Stimulated activated CD4-positive, alpha-beta T cell treated with anti-CD3 and anti-CD28 coated beads, TNF-alpha, amount 100 ng/mL, for 1 hour (primary cell): ENCODE measurements at regions not wholly inside any gene's neighbourhood (a gene's known extent, or its start where the extent isn't known, plus 50 kb on each side); places are given as distances from the start of the nearest gene placed in this dataset.

Source experiments
- DNase-seq, 3 donors: peaks; one replicate each; pipeline ENCODE4 v3.0.0-alpha.2; 2020; ENCODE audit warnings: low read depth in 3 of 3, low spot score in 1 of 3

- DNase-seq = no peak
These were observed 202.7 kb downstream of the TFAP2C start for GRCh38 chr20:56831795-56832194.

DNA sequence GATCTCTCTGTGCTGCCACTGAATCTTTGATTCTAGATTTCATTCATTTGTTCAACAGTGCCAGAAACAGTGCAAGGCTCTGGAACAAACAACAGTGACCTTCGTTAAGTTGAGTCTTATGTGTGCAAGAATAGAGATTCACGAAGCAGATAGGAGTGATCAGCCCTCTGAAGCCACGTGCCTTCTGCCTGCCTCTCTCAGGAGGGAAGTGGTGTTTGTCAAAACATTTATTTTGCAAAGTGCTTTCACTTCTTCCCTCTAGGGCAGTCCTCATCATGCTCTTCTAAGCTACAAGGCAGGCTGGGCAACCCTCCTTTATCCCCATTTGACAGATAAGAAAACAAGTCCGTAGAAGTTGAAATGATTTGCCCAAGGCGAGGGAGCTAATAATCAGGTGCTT, 204.3 kb downstream of the TFAP2C start:
- no peak for DNase-seq

- no peak for DNase-seq
These were observed 206.9 kb downstream of the TFAP2C start for GRCh38 chr20:56835829-56836550.

DNA sequence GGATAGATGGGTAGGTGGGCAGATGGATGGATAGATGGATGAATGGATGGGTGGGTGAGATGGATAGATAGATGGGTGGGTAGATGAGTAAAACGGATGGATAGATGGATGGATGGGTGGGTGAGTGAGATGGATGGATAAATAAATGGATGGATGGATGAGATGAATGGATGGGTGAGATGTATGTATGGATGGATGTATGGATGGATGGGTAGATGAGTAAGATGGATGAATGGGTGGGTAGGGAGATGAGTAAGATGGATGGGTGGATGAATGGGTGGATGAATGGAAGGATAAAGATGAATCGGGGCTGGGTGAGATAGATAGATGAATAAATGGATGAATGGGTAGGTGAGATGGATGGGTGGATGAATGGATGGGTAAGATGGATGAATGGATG, 210.1 kb downstream of the TFAP2C start:
- DNase-seq = no peak

GRCh38 chr20:56839786-56840185, 210.7 kb downstream of the TFAP2C start:
- no peak for DNase-seq

DNA sequence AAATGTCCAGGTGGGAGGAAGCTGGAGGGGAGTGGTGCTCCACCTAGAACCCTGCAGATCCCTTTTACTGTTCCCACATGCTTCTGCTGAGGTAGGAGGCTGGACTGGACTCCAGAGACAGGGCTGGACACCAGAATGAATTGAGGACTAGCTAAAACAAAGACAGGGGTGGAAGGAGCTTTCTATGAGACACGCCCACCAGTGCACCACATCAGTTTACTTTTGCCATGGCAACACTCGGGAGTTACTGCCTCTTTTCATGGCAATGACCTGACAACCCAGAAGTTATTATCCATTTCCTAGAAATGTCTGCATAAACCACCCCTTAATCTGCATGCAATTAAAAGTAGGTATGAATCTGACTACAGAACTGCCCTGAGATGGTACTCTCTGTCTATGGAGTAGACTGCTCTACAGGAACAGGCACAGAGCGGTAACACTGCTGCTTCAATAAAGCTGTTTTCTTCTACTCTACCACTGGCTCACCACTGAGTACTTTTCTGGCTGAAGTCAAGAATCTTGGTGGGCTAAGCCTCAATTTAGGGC, 211.7 kb downstream of the TFAP2C start:
- DNase-seq = no peak

DNA sequence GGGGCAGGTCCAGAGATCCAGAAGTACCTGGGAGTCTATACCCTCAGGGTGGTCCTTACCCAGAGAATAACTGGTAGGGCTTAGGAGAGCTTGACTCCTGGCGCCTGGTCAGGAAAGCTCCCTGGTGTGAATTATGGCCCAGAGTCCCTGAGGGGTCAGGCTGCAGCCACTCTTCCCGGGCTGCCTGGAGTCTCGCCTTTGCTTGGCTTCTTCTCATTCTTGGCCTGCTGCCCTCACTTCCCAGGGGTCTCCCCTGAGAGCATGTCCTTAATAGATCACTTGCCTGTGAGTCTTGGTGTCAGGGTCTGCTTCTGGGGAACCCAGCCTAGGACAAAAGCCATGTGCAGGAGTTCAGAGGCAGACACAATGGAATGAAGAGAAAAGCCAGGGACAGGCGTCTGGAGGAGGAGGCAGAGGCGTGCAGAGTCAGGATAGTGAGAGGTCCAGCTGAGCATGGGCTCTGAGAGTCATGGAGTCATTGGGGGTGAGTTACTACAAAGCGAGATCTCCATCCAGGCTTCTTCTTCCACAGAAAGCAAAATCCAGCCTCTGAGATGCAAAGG, 212.3 kb downstream of the TFAP2C start:
- DNase-seq = no peak

- no peak for DNase-seq
These were observed 212.9 kb downstream of the TFAP2C start for GRCh38 chr20:56842056-56842455.

- DNase-seq = no peak
These were observed 214.3 kb downstream of the TFAP2C start for GRCh38 chr20:56843386-56843785.

GRCh38 chr20:56843817-56844216, 214.7 kb downstream of the TFAP2C start:
- no peak for DNase-seq

- DNase-seq = no peak
These were observed 216.5 kb downstream of the TFAP2C start for GRCh38 chr20:56845546-56846086.

DNA sequence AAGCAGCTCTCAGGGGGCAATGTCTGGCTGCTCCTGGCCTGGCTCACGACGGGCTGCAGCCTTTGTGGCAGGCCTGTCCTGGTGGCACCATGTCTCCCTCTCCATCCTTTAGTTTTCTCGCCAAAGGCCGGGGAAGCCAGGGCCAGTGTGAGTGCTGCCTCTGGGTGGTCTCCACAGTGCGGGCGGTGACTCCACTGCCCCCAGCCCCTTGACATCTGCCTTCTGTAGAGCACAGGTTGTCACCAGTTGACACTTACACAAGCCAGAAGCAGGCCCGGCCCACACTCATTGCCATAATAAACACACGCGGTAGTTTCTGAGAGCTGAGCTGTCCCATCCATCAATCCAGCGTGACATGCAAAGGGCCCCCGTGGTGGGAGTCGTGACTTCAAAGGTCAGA, 219.5 kb downstream of the TFAP2C start:
- no peak for DNase-seq

DNA sequence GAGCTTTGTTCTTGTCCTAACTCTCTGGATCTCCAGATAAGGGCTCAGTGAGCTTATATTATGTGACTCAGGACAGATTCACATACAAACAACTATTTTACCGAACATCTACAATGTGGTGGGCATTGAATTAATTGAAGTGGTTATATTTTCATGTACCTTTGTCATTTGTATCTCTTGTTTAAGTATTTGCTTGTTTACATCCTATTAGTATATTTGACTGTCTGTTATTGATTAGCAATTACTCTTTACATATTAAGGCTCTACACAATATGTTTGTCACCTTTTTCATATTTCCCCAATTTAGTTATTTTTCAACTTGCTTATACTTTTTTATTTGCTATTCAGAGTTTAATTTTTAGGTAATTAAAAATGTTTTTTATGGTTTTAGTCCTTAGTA, 222.4 kb downstream of the TFAP2C start:
- no peak for DNase-seq

GRCh38 chr20:56855708-56856107, 226.6 kb downstream of the TFAP2C start:
- no peak for DNase-seq

DNA sequence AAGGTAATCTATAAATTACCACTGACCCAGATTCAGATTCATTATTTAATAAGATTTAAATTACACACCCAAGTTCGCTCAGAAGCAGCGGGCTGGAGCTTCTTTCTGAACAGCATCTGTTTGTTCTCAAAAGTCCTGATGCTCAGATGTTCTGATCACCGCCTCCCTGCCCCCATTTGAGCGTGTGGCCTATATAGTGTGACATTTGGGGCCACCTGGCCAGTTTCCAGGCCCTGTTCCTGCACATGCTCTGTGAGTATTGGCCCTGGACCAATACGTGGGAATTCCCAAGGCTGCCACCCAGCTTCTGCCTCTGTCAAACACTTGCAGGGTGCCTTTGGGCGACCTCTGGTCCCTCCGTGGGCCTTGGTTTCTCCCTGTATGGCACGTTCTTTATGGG, 228.8 kb downstream of the TFAP2C start:
- no peak for DNase-seq

GRCh38 chr20:56859039-56859800, 230.1 kb downstream of the TFAP2C start:
- no peak for DNase-seq

DNA sequence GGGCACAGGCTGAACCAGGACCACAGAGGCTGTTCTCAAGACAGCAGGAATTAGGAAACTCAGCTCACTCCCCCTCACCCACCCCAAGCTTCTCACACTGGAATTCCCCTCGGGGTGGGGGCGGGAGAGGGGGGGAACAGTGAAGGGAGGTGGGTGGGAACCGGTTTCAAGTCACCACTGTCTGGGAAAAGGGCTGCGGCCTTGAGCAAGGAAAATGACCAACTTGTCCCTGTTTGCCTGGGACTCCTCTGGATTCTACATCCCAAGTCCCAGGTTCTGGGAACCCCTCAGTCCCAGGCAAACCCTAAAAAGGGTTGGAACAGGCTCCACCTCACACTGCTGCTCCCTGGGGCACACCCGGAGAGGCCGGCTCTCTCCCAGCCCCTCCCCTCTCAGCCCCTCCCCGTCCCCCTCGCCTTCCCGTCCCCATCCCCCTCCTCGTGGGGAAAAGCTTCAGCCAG, 230.7 kb downstream of the TFAP2C start:
- no peak for DNase-seq

DNA sequence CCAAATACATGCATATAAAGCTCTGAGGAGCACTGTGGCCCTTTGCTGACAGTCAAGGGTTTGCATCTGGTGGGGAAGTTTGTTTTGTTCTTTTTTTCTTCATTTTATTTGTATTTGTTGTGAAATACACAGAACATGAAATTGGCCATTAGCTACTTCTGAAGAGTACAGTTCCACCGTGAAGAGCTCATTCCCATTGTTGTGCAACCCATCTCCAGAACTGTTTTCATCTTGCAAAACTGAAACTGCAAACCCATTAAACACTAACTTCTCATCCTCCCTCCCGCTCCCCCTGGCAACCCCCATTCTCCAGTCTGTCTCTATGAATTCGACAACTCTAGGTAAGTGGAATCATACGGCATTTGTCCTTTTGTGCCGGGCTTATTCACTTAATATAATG, 231.3 kb downstream of the TFAP2C start:
- DNase-seq = no peak

GRCh38 chr20:56861590-56861989, 232.5 kb downstream of the TFAP2C start:
- no peak for DNase-seq

GRCh38 chr20:56865055-56865454, 235.9 kb downstream of the TFAP2C start:
- DNase-seq = no peak

- no peak for DNase-seq
These were observed 238.0 kb downstream of the TFAP2C start for GRCh38 chr20:56867128-56867527.

DNA sequence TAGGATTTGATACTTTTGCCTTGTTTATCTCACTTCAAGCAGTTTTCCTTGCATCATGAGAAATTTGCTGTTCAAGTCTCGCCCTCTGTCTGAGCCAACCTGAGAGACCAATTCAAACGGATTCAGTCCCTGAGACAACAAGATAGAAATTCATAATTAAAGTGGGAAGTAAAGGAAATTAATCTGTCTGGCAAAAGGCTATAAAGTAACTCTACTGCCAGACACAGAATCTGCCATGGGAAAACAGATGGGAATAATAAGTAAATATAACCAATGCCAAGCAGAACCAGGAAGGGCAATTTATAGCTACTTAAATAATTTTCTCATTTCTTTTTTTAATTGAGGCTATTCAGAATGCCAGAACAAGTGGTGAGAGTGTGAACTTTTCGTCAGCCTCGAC, 239.6 kb downstream of the TFAP2C start:
- DNase-seq = no peak
